OCI-LY3 (cell line): ENCODE measurements at regions not wholly inside any gene's neighbourhood (a gene's known extent, or its start where the extent isn't known, plus 50 kb on each side); places are given as distances from the start of the nearest gene placed in this dataset.

Source experiments
- EZH2phosphoT487 ChIP-seq: fragments of 200-600 bp; shearing (Covaris generic); IDR thresholded peaks from 2 replicates; pipeline ENCODE4 v1.6.1; 2018; ENCODE audit warnings: antibody characterized with exemption, mixed run types, low read depth
- TF ChIP-seq, protein P1 (sequence below): fragments of 200-600, 300-600 bp; sonication (generic); IDR thresholded peaks from 2 replicates; pipeline ENCODE4 v1.5.1; 2014; ENCODE audit warnings: antibody characterized with exemption, low read length, low read depth

DNA sequence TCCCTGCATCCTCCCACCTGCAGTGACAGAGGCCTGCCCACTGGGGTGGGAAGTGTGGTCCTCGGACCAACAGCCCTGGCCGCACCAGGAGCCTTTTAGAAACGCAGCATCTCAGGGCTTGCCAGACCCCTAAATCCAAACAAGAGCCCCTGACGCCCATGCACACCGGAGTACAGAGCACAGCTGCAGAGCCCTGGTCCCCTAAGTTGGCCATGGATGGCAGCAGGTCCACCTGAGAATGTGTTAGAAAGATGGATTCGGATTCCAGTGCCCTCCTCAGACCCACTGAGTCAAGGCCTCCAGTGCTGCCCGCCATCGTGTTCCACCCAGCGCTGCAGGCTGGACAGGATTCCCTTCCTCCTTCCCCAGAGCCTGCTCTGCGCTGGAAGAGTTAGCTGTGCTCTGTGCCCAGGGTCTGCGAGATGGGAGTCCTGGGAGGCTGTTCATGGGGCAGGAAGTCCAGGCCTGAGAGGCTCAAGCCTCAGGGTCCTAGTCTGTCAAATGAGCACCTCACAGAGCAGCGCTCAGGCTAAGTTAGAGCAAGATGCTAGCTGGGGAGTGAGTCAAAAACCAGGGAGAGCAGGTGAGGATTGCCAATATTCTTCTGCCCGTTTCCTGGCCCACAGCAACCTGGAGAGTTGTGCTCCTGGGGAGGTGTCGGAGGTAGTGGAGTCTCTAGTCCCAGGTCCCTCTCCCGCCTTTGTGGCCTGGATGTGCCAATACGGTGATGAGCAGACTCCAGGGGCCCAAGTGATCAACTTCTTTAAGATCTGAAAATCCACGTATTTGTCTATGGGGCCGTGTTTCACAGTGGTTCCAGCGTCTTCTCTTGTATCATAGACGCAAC, 95.9 kb upstream of the GPR26 start:
- TF ChIP-seq EZH2phosphoT487 = no peak
- TF ChIP-seq, protein P1, sequence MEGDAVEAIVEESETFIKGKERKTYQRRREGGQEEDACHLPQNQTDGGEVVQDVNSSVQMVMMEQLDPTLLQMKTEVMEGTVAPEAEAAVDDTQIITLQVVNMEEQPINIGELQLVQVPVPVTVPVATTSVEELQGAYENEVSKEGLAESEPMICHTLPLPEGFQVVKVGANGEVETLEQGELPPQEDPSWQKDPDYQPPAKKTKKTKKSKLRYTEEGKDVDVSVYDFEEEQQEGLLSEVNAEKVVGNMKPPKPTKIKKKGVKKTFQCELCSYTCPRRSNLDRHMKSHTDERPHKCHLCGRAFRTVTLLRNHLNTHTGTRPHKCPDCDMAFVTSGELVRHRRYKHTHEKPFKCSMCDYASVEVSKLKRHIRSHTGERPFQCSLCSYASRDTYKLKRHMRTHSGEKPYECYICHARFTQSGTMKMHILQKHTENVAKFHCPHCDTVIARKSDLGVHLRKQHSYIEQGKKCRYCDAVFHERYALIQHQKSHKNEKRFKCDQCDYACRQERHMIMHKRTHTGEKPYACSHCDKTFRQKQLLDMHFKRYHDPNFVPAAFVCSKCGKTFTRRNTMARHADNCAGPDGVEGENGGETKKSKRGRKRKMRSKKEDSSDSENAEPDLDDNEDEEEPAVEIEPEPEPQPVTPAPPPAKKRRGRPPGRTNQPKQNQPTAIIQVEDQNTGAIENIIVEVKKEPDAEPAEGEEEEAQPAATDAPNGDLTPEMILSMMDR = no peak
